DOHH2 (cell line): ENCODE measurements at regions not wholly inside any gene's neighbourhood (a gene's known extent, or its start where the extent isn't known, plus 50 kb on each side); places are given as distances from the start of the nearest gene placed in this dataset.

Experiments used
- H3F3A ChIP-seq: fragments of 200-600 bp; sonication (generic), shearing (Covaris generic); 2 replicates; pipeline ENCODE4 v1.6.0; 2016; ENCODE audit warnings: antibody characterized with exemption, mild to moderate bottlenecking; ENCODE audit not compliant: control insufficient read depth, insufficient read depth
- H3K27ac ChIP-seq: fragments of 200-600 bp; sonication (generic); 2 replicates; pipeline ENCODE4 v1.5.1; 2014; ENCODE audit warnings: low read depth, mild to moderate bottlenecking, low read length, moderate library complexity
- H3K27me3 ChIP-seq: fragments of 200-600 bp; sonication (generic); 2 replicates; pipeline ENCODE4 v1.6.1; 2014; ENCODE audit warnings: mild to moderate bottlenecking, low read length, mixed read lengths; ENCODE audit not compliant: control insufficient read depth
- H3K36me3 ChIP-seq: fragments of 200-600 bp; sonication (generic); 2 replicates; pipeline ENCODE4 v1.6.1; 2014; ENCODE audit warnings: mild to moderate bottlenecking, low read length, moderate library complexity, mixed read lengths; ENCODE audit not compliant: control insufficient read depth
- H3K4me1 ChIP-seq: fragments of 200-600 bp; sonication (generic); 2 replicates; pipeline ENCODE4 v1.6.1; 2014; ENCODE audit warnings: mild to moderate bottlenecking, low read length, mixed read lengths; ENCODE audit not compliant: control insufficient read depth
- H3K4me2 ChIP-seq: fragments of 200-600 bp; sonication (generic); 2 replicates; pipeline ENCODE4 v1.6.0; 2014; ENCODE audit warnings: mild to moderate bottlenecking, low read length, moderate library complexity
- H3K4me3 ChIP-seq: fragments of 200-600 bp; sonication (generic); 2 replicates; pipeline ENCODE4 v1.5.1; 2014; ENCODE audit warnings: mild to moderate bottlenecking, low read length, mixed read lengths
- H3K79me2 ChIP-seq: fragments of 200-600 bp; sonication (generic); 2 replicates; pipeline ENCODE4 v1.6.1; 2014; ENCODE audit warnings: mild to moderate bottlenecking, low read length, mixed read lengths; ENCODE audit not compliant: control insufficient read depth
- H3K9me2 ChIP-seq: fragments of 200-600 bp; sonication (generic); replicated peaks from 2 replicates; pipeline ENCODE4 v1.6.1; 2014; ENCODE audit warnings: mild to moderate bottlenecking, low read length, mixed read lengths; ENCODE audit not compliant: control insufficient read depth
- H3K9me3 ChIP-seq: fragments of 200-600 bp; sonication (generic); 2 replicates; pipeline ENCODE4 v1.6.1; 2014; ENCODE audit warnings: antibody characterized with exemption, low read length, mixed read lengths; ENCODE audit not compliant: control insufficient read depth, insufficient read depth
- H4K20me1 ChIP-seq: fragments of 200-600 bp; sonication (generic); 2 replicates; pipeline ENCODE4 v1.6.0; 2014; ENCODE audit warnings: low read depth, mild to moderate bottlenecking, antibody characterized with exemption, low read length, moderate library complexity; ENCODE audit not compliant: control insufficient read depth, insufficient read depth
- CTCF ChIP-seq: fragments of 200-600 bp; sonication (generic); IDR thresholded peaks from one replicate; pipeline ENCODE4 v1.5.1; 2014; ENCODE audit warnings: antibody characterized with exemption, mild to moderate bottlenecking, low read depth, low read length; ENCODE audit not compliant: poor library complexity, severe bottlenecking
- EZH2phosphoT487 ChIP-seq: fragments of 200-600 bp; sonication (generic); IDR thresholded peaks from 2 replicates; pipeline ENCODE4 v1.6.1; 2017; ENCODE audit warnings: borderline replicate concordance, mild to moderate bottlenecking, antibody characterized with exemption, low read length, moderate library complexity, mixed read lengths

DNA sequence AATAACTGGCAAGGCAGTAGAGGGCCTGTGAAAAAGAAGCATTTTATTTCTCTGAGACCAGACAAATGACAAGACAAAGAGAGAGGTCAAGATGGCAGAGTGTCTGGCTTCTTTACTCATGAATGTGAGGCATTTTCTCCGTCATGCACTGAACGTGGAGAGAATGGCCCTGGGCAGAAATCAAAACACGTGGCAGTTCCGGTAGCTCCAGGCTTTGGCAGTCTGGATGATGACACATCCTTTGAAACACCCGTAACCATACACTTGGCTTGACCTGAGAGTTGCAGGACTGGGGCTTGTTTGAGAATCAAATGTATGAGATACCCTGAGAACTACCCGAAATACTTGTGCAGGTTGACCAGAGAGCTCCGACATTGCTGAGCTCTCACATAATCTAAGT lies 537.6 kb downstream of the ACTR3B start:
- Histone ChIP-seq H3K4me3 (no peak overlapping the region), H3K9me2 (no peaks in the 10 kb centered on the region), H3K36me3 (no peaks in the 10 kb centered on the region), H3K79me2 (no peaks in the 10 kb centered on the region), H4K20me1 (no peaks in the 10 kb centered on the region), H3K4me2 (no peak overlapping the region), H3K4me1 (no peaks in the 10 kb centered on the region), H3F3A (no peaks in the 10 kb centered on the region), H3K27ac (no peak overlapping the region), H3K9me3 (no peaks in the 10 kb centered on the region; the same call in 1 of the 2 replicates), H3K27me3 (no peaks in the 10 kb centered on the region)
- TF ChIP-seq CTCF (no peak), EZH2phosphoT487 (no peak)

- Histone ChIP-seq H3K9me2 (no peaks in the 10 kb centered on the region), H3K4me2 (no peak overlapping the region), H3K4me3 (no peak overlapping the region), H3K4me1 (no peaks in the 10 kb centered on the region), H4K20me1 (no peaks in the 10 kb centered on the region), H3K36me3 (no peaks in the 10 kb centered on the region), H3K9me3 (peaks cover 2% of the 10 kb centered on the region; the same call in 1 of the 2 replicates), H3K79me2 (no peaks in the 10 kb centered on the region), H3K27ac (no peak overlapping the region), H3K27me3 (no peaks in the 10 kb centered on the region), H3F3A (no peaks in the 10 kb centered on the region)
- TF ChIP-seq EZH2phosphoT487 (no peak), CTCF (no peak)
Observed at GRCh38 chr7:153301936-153302335, 542.4 kb downstream of the ACTR3B start.

- TF ChIP-seq EZH2phosphoT487 = no peak
- TF ChIP-seq CTCF = no peak
- H3K9me2 ChIP-seq = no peaks in the 10 kb centered on the region
- H4K20me1 ChIP-seq = no peaks in the 10 kb centered on the region
- no peak overlapping the region for H3K4me3 ChIP-seq
- H3F3A ChIP-seq = no peaks in the 10 kb centered on the region
- H3K4me2 ChIP-seq = no peak overlapping the region
- no peaks in the 10 kb centered on the region for H3K4me1 ChIP-seq
- no peak overlapping the region for H3K27ac ChIP-seq
- H3K36me3 ChIP-seq = no peaks in the 10 kb centered on the region
- no peaks in the 10 kb centered on the region for H3K79me2 ChIP-seq
- no peaks in the 10 kb centered on the region for H3K9me3 ChIP-seq
- H3K27me3 ChIP-seq = no peaks in the 10 kb centered on the region
Observed at GRCh38 chr7:153320005-153320404, 560.5 kb downstream of the ACTR3B start.

DNA sequence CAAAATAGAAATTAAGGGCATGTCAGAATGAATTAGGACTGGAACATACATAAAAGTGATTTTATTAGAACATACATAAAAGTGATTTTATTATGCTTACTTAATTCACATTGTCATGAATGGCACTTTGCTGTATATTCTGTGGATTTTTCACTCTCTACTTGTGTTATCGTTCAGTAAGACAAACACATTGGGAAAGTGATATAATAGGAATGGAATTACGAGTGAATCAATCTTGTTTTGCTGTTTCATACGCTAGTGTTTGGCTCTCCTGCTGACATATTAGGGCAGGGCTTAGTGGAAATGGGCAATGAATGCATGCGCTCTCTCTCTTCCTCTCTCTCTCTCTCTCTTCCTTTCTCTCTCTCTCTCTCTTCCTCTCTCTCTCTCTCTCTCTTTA lies 561.1 kb downstream of the ACTR3B start:
- Histone ChIP-seq H3K4me3 (no peak overlapping the region), H3K4me2 (no peak overlapping the region), H3K4me1 (no peaks in the 10 kb centered on the region), H3K9me3 (no peaks in the 10 kb centered on the region), H4K20me1 (no peaks in the 10 kb centered on the region), H3K27me3 (no peaks in the 10 kb centered on the region), H3K27ac (no peak overlapping the region), H3K36me3 (no peaks in the 10 kb centered on the region), H3F3A (no peaks in the 10 kb centered on the region), H3K9me2 (no peaks in the 10 kb centered on the region), H3K79me2 (no peaks in the 10 kb centered on the region)
- TF ChIP-seq CTCF = no peak
- TF ChIP-seq EZH2phosphoT487 = no peak
